Adrenal gland (tissue), 9 donors: ENCODE measurements at regions not wholly inside any gene's neighbourhood (a gene's known extent, or its start where the extent isn't known, plus 50 kb on each side); places are given as distances from the start of the nearest gene placed in this dataset.
A peak's percentile ranks its signal among the peaks of the same experiment; 100 is the strongest.

Source experiments
- DNase-seq, 7 donors: peaks; one replicate each; pipeline ENCODE4 v3.0.0-alpha.2; 2019 to 2020
- H3K27ac ChIP-seq, 5 donors: fragments of 200-600 bp; sonication (generic) in 4 of 5; 1 replicate in 3 of 5; 2 replicates in 2 of 5; pipeline versions ENCODE4 v1.5.1 to v1.8.0; 2016 to 2020; ENCODE audit warnings: mild to moderate bottlenecking in 1 of 5
- H3K27me3 ChIP-seq: fragments of 200-600 bp; 2 replicates; pipeline ENCODE4 v1.8.0; 2021
- H3K36me3 ChIP-seq, 2 donors: fragments of 200-600 bp; replicated peaks in 1 of 2; 1 replicate in 1 of 2; 2 replicates in 1 of 2; pipeline versions ENCODE4 v1.5.1 to v1.8.0; 2018 to 2022
- H3K4me1 ChIP-seq, 2 donors: fragments of 200-600 bp; replicated peaks in 1 of 2; 1 replicate in 1 of 2; 2 replicates in 1 of 2; pipeline versions ENCODE4 v1.5.1 to v1.8.0; 2018 to 2021
- H3K4me3 ChIP-seq, 4 donors: fragments of 200-600 bp; sonication (generic) in 3 of 4; one replicate each; pipeline ENCODE4 v1.5.1; 2016 to 2018
- H3K9me3 ChIP-seq, 3 donors: fragments of 200-600 bp; sonication (generic) in 1 of 3; replicated peaks in 1 of 3; 1 replicate in 2 of 3; 2 replicates in 1 of 3; pipeline versions ENCODE4 v1.5.1 to v1.8.0; 2016 to 2021
- POLR2A ChIP-seq, 2 donors: fragments of 450-650 bp; IDR thresholded peaks; one replicate each; pipeline ENCODE4 v1.6.1; 2017; ENCODE audit warnings: antibody characterized with exemption in 2 of 2, mild to moderate bottlenecking in 2 of 2, moderate library complexity in 1 of 2
- whole genome bisulfite sequencing, 4 donors: extraction: QIAGEN DNeasy Blood & Tissue Kit in 2 of 4; methylation state at CpG; one replicate each; pipeline versions ENCODE4 v1.1.5 to v1.1.7; 2013 to 2017; 5-methylcytosine and 5-hydroxymethylcytosine counted together
- intact Hi-C, 2 donors: fragments of 100-400 bp; cut with DNase I; formaldehyde crosslinking; loops; one replicate each; pipeline versions ENCODE4 v1.14.1 to v1.15.0; 2022 to 2023
- TF ChIP-seq, protein P1 (sequence below), 6 experiments: fragments of 450-650 bp in 4 of 6; fragments of 200-600 bp in 2 of 6; sonication (generic) in 1 of 6; IDR thresholded peaks; 1 replicate in 5 of 6; 2 replicates in 1 of 6; pipeline versions ENCODE4 v1.5.1 to v1.8.0; 2016 to 2021; ENCODE audit warnings: antibody characterized with exemption in 6 of 6, mild to moderate bottlenecking in 2 of 6, moderate library complexity in 1 of 6
- donor health status: healthy with polysubstance abuse.
- donor health status: Bipolar disorder and iron deficiency.
- donor health status: DM: yes; HTN: yes; CAD: no.
- donor health status: DM: no; HTN: no; CAD: no.
- donor health status: DM: no; HTN: no; CAD: no.

GRCh38 chr1:60922304-60922703 lies 160.1 kb upstream of the NFIA start:
- TF ChIP-seq POLR2A (IDR thresholded peaks at IDR 0.05) = no peak
- TF ChIP-seq, protein P1, sequence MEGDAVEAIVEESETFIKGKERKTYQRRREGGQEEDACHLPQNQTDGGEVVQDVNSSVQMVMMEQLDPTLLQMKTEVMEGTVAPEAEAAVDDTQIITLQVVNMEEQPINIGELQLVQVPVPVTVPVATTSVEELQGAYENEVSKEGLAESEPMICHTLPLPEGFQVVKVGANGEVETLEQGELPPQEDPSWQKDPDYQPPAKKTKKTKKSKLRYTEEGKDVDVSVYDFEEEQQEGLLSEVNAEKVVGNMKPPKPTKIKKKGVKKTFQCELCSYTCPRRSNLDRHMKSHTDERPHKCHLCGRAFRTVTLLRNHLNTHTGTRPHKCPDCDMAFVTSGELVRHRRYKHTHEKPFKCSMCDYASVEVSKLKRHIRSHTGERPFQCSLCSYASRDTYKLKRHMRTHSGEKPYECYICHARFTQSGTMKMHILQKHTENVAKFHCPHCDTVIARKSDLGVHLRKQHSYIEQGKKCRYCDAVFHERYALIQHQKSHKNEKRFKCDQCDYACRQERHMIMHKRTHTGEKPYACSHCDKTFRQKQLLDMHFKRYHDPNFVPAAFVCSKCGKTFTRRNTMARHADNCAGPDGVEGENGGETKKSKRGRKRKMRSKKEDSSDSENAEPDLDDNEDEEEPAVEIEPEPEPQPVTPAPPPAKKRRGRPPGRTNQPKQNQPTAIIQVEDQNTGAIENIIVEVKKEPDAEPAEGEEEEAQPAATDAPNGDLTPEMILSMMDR (IDR thresholded peaks at IDR 0.05) = no peak
- no peaks in the 10 kb centered on the region for H3K27me3 ChIP-seq
- H3K4me1 ChIP-seq = peaks cover 16 to 29% of the 10 kb centered on the region in 2 donors
- intact Hi-C loops = no loop called here
- peak in 6 of 7 donors; percentile 38 to 72 (median 48) for DNase-seq
- no peaks in the 10 kb centered on the region for H3K9me3 ChIP-seq
- peak overlapping the region in 1 of 5 donors; percentile 23 for H3K27ac ChIP-seq
- no peak overlapping the region for H3K4me3 ChIP-seq
- no peaks in the 10 kb centered on the region for H3K36me3 ChIP-seq
- WGBS, 4 donors = 74 to 78% (median 77%) methylated on average over 4 of the region's 4 CpGs

DNA sequence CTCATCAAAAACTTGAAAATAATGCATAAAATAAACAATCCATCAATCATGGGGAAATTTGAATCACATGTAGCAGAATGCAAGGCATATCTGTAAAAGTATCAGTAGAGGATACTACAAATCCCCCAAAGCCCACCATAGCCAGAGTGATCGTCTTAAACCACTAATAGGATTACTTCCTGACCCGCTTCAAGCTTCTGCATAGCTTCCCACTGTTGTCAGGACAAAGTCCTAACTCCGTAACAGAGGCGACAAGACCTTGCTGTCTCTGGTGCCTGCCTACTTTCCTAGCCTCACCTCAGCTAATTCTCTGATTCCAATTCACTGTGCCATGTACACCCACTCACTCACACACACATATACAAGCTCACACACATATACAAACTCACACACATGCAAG lies 161.2 kb upstream of the NFIA start:
- WGBS, 4 donors = 93 to 98% (median 95%) methylated on average over 4 of the region's 4 CpGs
- intact Hi-C loops = no loop called here
- H3K36me3 ChIP-seq = no peaks in the 10 kb centered on the region
- peaks cover 16 to 29% of the 10 kb centered on the region in 2 donors for H3K4me1 ChIP-seq
- no peak for DNase-seq
- no peak overlapping the region for H3K27ac ChIP-seq
- no peaks in the 10 kb centered on the region for H3K27me3 ChIP-seq
- no peak overlapping the region for H3K4me3 ChIP-seq
- no peaks in the 10 kb centered on the region for H3K9me3 ChIP-seq
- TF ChIP-seq, protein P1 (IDR thresholded peaks at IDR 0.05) = no peak
- no peak for TF ChIP-seq POLR2A (IDR thresholded peaks at IDR 0.05)

- intact Hi-C loops = no loop called here
- no peaks in the 10 kb centered on the region for H3K9me3 ChIP-seq
- H3K4me1 ChIP-seq = peaks cover 16 to 28% of the 10 kb centered on the region in 2 donors
- 86 to 97% (median 93%) methylated on average over 2 of the region's 2 CpGs for WGBS, 4 donors
- no peaks in the 10 kb centered on the region for H3K36me3 ChIP-seq
- no peak overlapping the region for H3K4me3 ChIP-seq
- H3K27me3 ChIP-seq = no peaks in the 10 kb centered on the region
- no peak for TF ChIP-seq POLR2A (IDR thresholded peaks at IDR 0.05)
- TF ChIP-seq, protein P1 (IDR thresholded peaks at IDR 0.05) = no peak
- H3K27ac ChIP-seq = no peak overlapping the region
- DNase-seq = no peak
Measured at GRCh38 chr1:60920561-60920960, 161.8 kb upstream of the NFIA start.

DNA sequence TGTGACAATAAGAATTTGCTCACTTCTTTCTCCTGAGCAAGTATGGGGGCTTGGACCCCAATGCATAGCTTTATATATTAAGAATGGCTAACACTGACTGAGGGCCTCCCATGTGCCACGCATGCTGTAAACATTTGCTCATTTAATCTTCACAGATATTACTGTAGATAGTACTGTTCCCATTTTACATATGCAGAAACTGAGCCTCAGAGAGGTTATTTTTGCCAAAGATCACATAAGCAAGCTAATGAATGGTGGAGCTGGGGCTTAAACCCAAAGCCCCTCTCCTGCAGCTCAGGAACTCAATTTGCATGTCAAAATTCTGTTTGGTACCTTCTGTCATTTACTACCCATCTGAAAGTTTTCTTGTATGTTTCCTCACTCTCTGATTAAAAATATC lies 163.5 kb upstream of the NFIA start:
- DNase-seq = no peak
- peaks cover 10 to 17% of the 10 kb centered on the region in 2 donors for H3K4me1 ChIP-seq
- H3K27me3 ChIP-seq = no peaks in the 10 kb centered on the region
- WGBS, 4 donors = 95 to 100% (median 100%) methylated on average over 1 of the region's 1 CpG
- no peak for TF ChIP-seq POLR2A (IDR thresholded peaks at IDR 0.05)
- no peaks in the 10 kb centered on the region for H3K9me3 ChIP-seq
- H3K4me3 ChIP-seq = no peak overlapping the region
- intact Hi-C loops = no loop called here
- H3K36me3 ChIP-seq = no peaks in the 10 kb centered on the region
- H3K27ac ChIP-seq = no peak overlapping the region

GRCh38 chr1:60916906-60917305 lies 165.5 kb upstream of the NFIA start:
- no peak for DNase-seq
- WGBS, 4 donors = 89 to 94% (median 90%) methylated on average over 9 of the region's 9 CpGs
- intact Hi-C loops = no loop called here
- H3K27ac ChIP-seq = no peak overlapping the region
- H3K4me3 ChIP-seq = no peak overlapping the region
- no peak for TF ChIP-seq POLR2A (IDR thresholded peaks at IDR 0.05)
- TF ChIP-seq, protein P1 (IDR thresholded peaks at IDR 0.05) = no peak
- peaks cover 0 to 10% of the 10 kb centered on the region in 2 donors for H3K4me1 ChIP-seq
- H3K9me3 ChIP-seq = no peaks in the 10 kb centered on the region
- no peaks in the 10 kb centered on the region for H3K36me3 ChIP-seq
- no peaks in the 10 kb centered on the region for H3K27me3 ChIP-seq
